ENCODE measurements at regions not wholly inside any gene's neighbourhood (a gene's known extent, or its start where the extent isn't known, plus 50 kb on each side); places are given as distances from the start of the nearest gene placed in this dataset.
"Not testable (repeated sequence)": the region's sequence is repeated elsewhere in the genome, so short reads cannot be mapped to it uniquely, and the experiment has no call there.

DNA sequence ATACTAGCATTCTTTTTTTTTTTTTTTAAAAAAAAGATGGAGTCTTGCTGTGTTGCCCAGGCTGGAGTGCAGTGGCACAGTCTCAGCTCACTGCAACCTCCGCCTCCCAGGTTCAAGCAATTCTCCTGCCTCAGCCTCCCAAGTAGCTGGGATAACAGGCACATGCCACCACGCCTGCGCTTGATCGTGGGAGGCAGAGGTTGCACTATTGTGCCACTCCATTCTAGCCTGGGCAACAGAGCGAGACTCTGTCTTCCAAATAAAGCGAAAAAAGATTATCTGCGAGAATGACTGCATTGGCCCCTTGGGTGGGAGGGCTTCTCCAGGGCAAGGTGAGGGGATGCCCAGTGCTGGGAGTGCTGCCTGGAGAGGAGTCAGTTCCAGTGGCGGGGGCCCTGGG lies 1357.1 kb downstream of the CDH12 start:
- TF ChIP-seq, protein P1, sequence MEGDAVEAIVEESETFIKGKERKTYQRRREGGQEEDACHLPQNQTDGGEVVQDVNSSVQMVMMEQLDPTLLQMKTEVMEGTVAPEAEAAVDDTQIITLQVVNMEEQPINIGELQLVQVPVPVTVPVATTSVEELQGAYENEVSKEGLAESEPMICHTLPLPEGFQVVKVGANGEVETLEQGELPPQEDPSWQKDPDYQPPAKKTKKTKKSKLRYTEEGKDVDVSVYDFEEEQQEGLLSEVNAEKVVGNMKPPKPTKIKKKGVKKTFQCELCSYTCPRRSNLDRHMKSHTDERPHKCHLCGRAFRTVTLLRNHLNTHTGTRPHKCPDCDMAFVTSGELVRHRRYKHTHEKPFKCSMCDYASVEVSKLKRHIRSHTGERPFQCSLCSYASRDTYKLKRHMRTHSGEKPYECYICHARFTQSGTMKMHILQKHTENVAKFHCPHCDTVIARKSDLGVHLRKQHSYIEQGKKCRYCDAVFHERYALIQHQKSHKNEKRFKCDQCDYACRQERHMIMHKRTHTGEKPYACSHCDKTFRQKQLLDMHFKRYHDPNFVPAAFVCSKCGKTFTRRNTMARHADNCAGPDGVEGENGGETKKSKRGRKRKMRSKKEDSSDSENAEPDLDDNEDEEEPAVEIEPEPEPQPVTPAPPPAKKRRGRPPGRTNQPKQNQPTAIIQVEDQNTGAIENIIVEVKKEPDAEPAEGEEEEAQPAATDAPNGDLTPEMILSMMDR (IDR thresholded peaks at IDR 0.05): not testable (repeated sequence)
- TF ChIP-seq EZH2phosphoT487, EZH2 (IDR thresholded peaks at IDR 0.05): not testable (repeated sequence)

All from neural progenitor cell (in vitro differentiated cells).